Upper lobe of left lung (tissue), 4 donors: ENCODE measurements at regions not wholly inside any gene's neighbourhood (a gene's known extent, or its start where the extent isn't known, plus 50 kb on each side); places are given as distances from the start of the nearest gene placed in this dataset.
A peak's percentile ranks its signal among the peaks of the same experiment; 100 is the strongest.

Experiments
- EP300 ChIP-seq, 4 donors: sonication (generic); formaldehyde crosslinking; IDR thresholded peaks; one replicate each; pipeline ENCODE4 v1.5.1; 2017; ENCODE audit warnings: antibody characterized with exemption in 4 of 4, control low read depth in 2 of 4
- POLR2A ChIP-seq, 4 donors: fragments of 450-650 bp; IDR thresholded peaks; one replicate each; pipeline ENCODE4 v1.5.1; 2016 to 2017; ENCODE audit warnings: antibody characterized with exemption in 4 of 4, mild to moderate bottlenecking in 2 of 4

GRCh38 chr7:18294411-18294810 lies 201.1 kb upstream of the HDAC9 start:
- TF ChIP-seq POLR2A (IDR thresholded peaks at IDR 0.05) (no peak), EP300 (IDR thresholded peaks at IDR 0.05) (peak in 1 of 4 donors; percentile 4)
